KMS-11 (cell line): ENCODE measurements at regions not wholly inside any gene's neighbourhood (a gene's known extent, or its start where the extent isn't known, plus 50 kb on each side); places are given as distances from the start of the nearest gene placed in this dataset.

Experiments used
- H2AFZ ChIP-seq: fragments of 200-600 bp; sonication (generic); 2 replicates; pipeline ENCODE4 v1.6.1; 2016; ENCODE audit warnings: antibody characterized with exemption, mixed run types, low read depth
- H3K27ac ChIP-seq: fragments of 200-600 bp; sonication (generic); 2 replicates; pipeline ENCODE4 v1.6.1; 2016; ENCODE audit warnings: mild to moderate bottlenecking, mixed run types
- H3K27me3 ChIP-seq: fragments of 200-600 bp; sonication (generic); 2 replicates; pipeline ENCODE4 v1.6.1; 2017; ENCODE audit warnings: mild to moderate bottlenecking, low read depth, mixed run types, moderate library complexity; ENCODE audit not compliant: insufficient read depth
- H3K36me3 ChIP-seq: fragments of 200-600 bp; sonication (generic); 2 replicates; pipeline ENCODE4 v1.6.1; 2017; ENCODE audit warnings: mild to moderate bottlenecking, mixed run types; ENCODE audit not compliant: insufficient read depth
- H3K4me1 ChIP-seq: fragments of 200-600 bp; sonication (generic); 2 replicates; pipeline ENCODE4 v1.6.1; 2016; ENCODE audit warnings: mild to moderate bottlenecking, low read depth, mixed run types; ENCODE audit not compliant: poor library complexity, severe bottlenecking
- H3K4me2 ChIP-seq: fragments of 200-600 bp; sonication (generic); 2 replicates; pipeline ENCODE4 v1.7.0; 2016; ENCODE audit warnings: mild to moderate bottlenecking, mixed run types
- H3K4me3 ChIP-seq: fragments of 200-600 bp; sonication (generic); IDR thresholded peaks from 2 replicates; pipeline ENCODE4 v1.6.1; 2017; ENCODE audit warnings: low read depth, low read length, mixed read lengths; ENCODE audit not compliant: insufficient read depth
- H3K79me2 ChIP-seq: fragments of 200-600 bp; sonication (generic); 2 replicates; pipeline ENCODE4 v1.6.1; 2016; ENCODE audit warnings: low read depth, mixed run types; ENCODE audit not compliant: insufficient read depth
- H3K9ac ChIP-seq: fragments of 200-600 bp; sonication (generic); 2 replicates; pipeline ENCODE4 v1.6.1; 2016; ENCODE audit warnings: mild to moderate bottlenecking, mixed run types
- H4K20me1 ChIP-seq: fragments of 200-600 bp; sonication (generic); 2 replicates; pipeline ENCODE4 v1.6.1; 2016; ENCODE audit warnings: mild to moderate bottlenecking, mixed run types; ENCODE audit not compliant: insufficient read depth
- CTCF ChIP-seq: fragments of 200-600 bp; sonication (generic); conservative IDR thresholded peaks from 2 replicates; pipeline ENCODE4 v1.6.1; 2017; ENCODE audit warnings: low read depth, mild to moderate bottlenecking, antibody characterized with exemption, low read length, moderate library complexity, mixed read lengths

- TF ChIP-seq CTCF = no peak
- H4K20me1 ChIP-seq = no peaks in the 10 kb centered on the region
- H3K4me2 ChIP-seq = no peak overlapping the region
- H3K4me3 ChIP-seq = no peak overlapping the region
- no peak overlapping the region for H2AFZ ChIP-seq
- H3K79me2 ChIP-seq = no peaks in the 10 kb centered on the region
- H3K36me3 ChIP-seq = no peaks in the 10 kb centered on the region
- no peak overlapping the region for H3K9ac ChIP-seq
- H3K27me3 ChIP-seq = no peaks in the 10 kb centered on the region
- H3K27ac ChIP-seq = no peak overlapping the region
- H3K4me1 ChIP-seq = no peaks in the 10 kb centered on the region
These were observed 839.9 kb downstream of the BCL11A start for GRCh38 chr2:59713577-59713976.

GRCh38 chr2:59711121-59711520 lies 842.3 kb downstream of the BCL11A start:
- Histone ChIP-seq H2AFZ (no peak overlapping the region), H3K4me3 (no peak overlapping the region), H3K4me2 (no peak overlapping the region), H3K27me3 (no peaks in the 10 kb centered on the region), H3K36me3 (no peaks in the 10 kb centered on the region), H3K27ac (no peak overlapping the region), H4K20me1 (no peaks in the 10 kb centered on the region), H3K4me1 (no peaks in the 10 kb centered on the region), H3K9ac (no peak overlapping the region), H3K79me2 (no peaks in the 10 kb centered on the region)
- TF ChIP-seq CTCF = no peak

GRCh38 chr2:59706729-59707128 lies 846.7 kb downstream of the BCL11A start:
- no peak for TF ChIP-seq CTCF
- Histone ChIP-seq H3K79me2 (no peaks in the 10 kb centered on the region), H2AFZ (no peak overlapping the region), H3K9ac (no peak overlapping the region), H3K27me3 (no peaks in the 10 kb centered on the region), H4K20me1 (no peaks in the 10 kb centered on the region), H3K4me3 (no peak overlapping the region), H3K4me2 (no peak overlapping the region), H3K27ac (no peak overlapping the region), H3K4me1 (no peaks in the 10 kb centered on the region), H3K36me3 (no peaks in the 10 kb centered on the region)

GRCh38 chr2:59703796-59704195 lies 849.7 kb downstream of the BCL11A start:
- Histone ChIP-seq H3K36me3 (no peaks in the 10 kb centered on the region), H3K79me2 (no peaks in the 10 kb centered on the region), H3K9ac (no peak overlapping the region), H3K4me1 (no peaks in the 10 kb centered on the region), H3K4me2 (no peak overlapping the region), H3K27me3 (no peaks in the 10 kb centered on the region), H3K27ac (no peak overlapping the region), H3K4me3 (no peak overlapping the region), H2AFZ (no peak overlapping the region), H4K20me1 (no peaks in the 10 kb centered on the region)
- no peak for TF ChIP-seq CTCF

- H3K4me1 ChIP-seq = no peaks in the 10 kb centered on the region
- H3K36me3 ChIP-seq = no peaks in the 10 kb centered on the region
- no peak overlapping the region for H3K4me2 ChIP-seq
- H3K79me2 ChIP-seq = no peaks in the 10 kb centered on the region
- H3K27ac ChIP-seq = no peak overlapping the region
- no peak overlapping the region for H3K4me3 ChIP-seq
- no peak for TF ChIP-seq CTCF
- H4K20me1 ChIP-seq = no peaks in the 10 kb centered on the region
- no peak overlapping the region for H2AFZ ChIP-seq
- H3K27me3 ChIP-seq = no peaks in the 10 kb centered on the region
- H3K9ac ChIP-seq = no peak overlapping the region
These were observed 851.4 kb downstream of the BCL11A start for GRCh38 chr2:59702026-59702425.
